HG02840 (cell line): ENCODE measurements at regions not wholly inside any gene's neighbourhood (a gene's known extent, or its start where the extent isn't known, plus 50 kb on each side); places are given as distances from the start of the nearest gene placed in this dataset.
"Not testable (repeated sequence)": the region's sequence is repeated elsewhere in the genome, so short reads cannot be mapped to it uniquely, and the experiment has no call there.

Source experiments
- ATAC-seq: cut with Tn5 transposase; IDR thresholded peaks from one replicate; pipeline ENCODE4 v1.9.1; 2021; ENCODE audit warnings: mild to moderate bottlenecking, moderate library complexity, moderate number of reproducible peaks; ENCODE audit not compliant: unreplicated experiment, low FRiP score

DNA sequence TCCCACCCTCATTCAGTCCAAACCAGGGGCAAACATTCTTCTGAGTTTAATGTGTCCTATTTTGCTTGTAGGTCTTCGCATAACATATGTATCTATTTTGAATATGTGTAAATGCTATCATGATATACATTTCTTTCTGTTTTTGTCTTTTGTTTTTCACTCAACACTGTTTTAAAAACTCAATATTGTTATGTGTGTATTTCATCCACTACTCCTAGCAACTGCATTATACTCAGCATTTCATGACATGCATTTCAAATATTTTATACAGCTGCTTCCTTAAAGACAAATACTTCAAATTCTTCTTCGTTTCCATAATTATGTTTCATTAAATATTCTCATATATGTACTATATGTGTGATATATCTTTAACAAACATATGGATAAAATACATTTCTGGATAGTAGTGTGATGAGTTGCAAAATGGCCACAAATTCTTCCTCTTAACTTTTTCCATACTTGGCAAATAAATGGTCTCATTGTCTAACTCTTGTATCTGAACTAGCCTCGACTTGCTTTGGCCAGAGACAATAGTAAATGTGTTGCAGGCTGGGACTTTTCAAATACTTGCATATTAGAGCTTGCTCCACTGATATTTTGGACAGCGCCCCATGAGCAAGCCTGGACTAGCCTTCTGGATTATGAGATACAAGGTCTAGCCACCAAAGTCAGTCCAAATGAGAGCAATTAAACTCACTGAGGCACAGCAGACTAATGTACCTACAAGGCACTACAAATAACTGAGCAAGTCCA lies 539.7 kb upstream of the KCND2 start:
- no peak for ATAC-seq

DNA sequence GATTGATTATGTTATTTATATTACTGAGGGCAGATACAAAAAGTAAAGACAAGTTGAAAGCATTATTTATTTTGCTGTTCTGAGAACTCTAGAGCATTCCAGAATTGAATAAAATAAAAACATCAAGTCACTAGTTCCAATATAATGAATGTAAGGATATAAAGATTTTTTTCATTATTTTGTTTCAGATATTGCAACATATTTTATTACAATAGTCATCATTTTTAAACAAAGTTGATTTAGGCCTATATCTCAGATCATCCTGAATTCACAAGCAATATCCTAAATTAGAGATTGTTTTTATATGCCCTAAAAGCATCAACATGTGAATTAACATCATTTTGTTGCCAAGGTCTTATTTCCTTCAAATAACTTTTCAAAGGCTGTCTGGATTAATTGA lies 535.6 kb upstream of the KCND2 start:
- no peak for ATAC-seq

GRCh38 chr7:119745280-119745679 lies 527.7 kb upstream of the KCND2 start:
- ATAC-seq = not testable (repeated sequence)

- no peak for ATAC-seq
Observed at GRCh38 chr7:119748251-119748860, 524.6 kb upstream of the KCND2 start.

DNA sequence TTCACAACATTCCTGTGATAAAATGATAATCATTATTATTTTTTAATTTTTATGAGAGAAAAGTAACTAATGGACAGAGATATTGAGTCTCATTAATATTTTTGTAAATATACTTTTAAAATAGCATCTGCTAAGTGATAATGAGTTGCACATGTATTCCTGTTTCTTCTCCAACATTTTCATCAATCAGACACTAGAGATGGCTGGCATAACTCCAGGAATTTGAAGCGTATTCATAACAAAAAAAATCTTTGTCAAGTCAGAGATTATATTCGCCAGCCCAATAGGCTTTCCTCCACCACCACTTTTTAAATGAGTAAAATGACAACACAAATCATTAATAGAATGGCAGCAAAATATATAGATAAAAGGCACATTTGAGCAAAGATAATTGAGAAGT lies 524.0 kb upstream of the KCND2 start:
- ATAC-seq = no peak

DNA sequence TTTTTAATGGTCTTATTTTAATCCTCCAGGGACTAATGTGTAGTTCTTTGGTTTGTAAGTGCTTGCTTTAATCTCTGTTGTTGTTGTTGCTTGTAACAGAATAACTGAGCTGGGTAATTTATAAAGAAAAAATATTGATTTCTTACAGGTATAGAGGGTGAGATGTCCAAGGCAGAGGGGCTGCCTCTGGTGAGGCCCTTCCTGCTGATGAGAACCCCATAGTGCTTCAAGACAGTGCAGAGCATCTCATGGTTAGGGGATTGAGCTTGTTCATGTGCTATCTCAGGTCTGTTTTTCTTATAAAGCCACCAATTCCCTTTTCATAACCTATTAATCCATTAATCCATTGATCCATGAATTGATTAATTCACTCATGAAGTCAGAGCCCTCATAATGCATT lies 516.3 kb upstream of the KCND2 start:
- ATAC-seq = no peak

DNA sequence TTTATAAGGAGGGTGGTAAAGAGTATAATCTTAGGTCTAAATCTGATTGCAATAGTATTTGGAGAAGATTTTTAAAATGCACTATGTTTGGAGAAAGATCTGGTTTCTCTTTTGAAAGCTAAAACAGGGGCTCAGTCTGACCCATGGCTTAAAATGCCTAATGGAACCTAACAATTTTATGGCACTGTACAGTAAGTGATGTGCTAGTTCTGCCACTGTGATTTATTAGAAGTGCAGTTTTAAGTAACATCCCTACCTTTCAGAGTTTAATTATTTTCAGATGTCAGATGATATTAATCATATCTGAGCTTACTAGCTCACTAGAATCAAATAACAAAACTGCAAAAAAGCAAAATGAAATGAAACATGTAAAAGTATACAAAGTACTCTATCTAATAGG lies 514.7 kb upstream of the KCND2 start:
- no peak for ATAC-seq

DNA sequence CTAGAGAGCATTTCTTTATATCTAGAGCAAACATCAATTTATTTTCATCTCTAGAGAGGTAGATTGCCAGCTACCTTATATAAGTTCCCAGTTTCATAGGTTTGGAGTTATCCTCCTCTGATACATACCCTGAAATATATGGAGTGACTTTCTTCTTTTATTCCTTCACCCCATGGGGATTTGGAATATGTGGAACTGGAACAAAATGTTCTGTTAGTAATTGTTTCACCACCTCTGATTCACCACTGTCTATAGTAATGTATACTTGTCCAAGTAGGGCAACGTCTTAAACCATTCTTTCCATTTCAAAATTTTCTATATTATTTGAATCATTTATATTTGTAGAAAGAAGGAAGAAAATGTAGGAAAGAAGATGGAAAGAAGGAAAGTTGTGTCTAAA lies 511.2 kb upstream of the KCND2 start:
- ATAC-seq = no peak

- no peak for ATAC-seq
Observed at GRCh38 chr7:119782286-119782685, 490.7 kb upstream of the KCND2 start.

- no peak for ATAC-seq
Observed at GRCh38 chr7:119783799-119784198, 489.2 kb upstream of the KCND2 start.

DNA sequence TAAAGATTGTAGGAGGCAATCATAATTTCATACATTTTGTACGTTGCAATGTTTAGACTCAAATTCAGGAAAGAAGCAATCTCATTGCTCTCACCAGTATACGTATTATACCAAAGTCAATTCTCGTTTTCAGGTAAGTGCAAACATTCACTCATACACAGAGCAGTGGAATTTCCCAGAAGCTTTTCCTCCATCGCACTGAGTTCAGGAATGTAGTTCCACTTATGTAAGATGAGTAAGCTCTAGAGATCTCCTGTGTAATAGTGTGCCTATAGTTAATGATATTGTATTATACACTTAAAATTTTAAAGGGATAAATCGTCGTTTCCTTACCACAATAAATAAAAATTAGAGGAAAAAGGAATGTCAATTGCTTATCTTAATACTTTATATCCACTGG lies 470.8 kb upstream of the KCND2 start:
- ATAC-seq = no peak

GRCh38 chr7:119825091-119825655 lies 447.8 kb upstream of the KCND2 start:
- ATAC-seq = no peak

DNA sequence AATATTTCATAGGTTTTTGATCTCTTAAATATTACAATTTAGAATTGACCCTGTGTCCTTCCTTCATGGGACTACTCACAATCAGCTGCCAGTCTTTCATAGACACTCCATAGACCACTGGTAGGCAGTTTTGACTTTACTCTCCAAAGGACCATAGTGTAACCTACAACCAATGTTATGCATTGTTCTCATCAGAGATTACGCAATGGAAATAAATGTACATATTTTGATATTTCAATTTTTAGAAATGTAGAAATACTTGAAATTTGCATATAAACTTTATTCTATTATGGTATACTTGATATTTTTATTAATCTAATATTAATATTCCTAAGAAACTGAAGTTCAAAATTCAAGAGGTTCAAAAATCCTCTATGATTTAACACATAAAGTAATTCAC lies 446.4 kb upstream of the KCND2 start:
- ATAC-seq = no peak

DNA sequence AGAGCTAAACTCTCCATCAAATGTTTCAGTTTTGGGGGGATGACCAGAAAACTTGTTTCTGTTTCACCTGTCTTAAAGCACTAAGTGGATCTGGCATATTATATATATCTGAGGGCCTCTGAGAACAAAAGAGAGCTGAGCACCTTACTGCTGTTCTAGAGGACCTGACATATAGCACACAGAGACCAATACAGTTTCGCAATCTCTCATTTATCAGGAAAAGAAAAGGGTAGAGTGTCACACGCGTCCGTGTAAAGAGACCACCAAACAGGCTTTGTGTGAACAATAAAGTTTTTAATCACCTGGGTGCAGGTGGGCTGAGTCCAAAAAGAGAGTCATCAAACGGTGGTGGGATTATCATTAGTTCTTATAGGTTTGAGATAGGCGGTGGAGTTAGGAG lies 434.5 kb upstream of the KCND2 start:
- no peak for ATAC-seq

- no peak for ATAC-seq
Observed at GRCh38 chr7:119842337-119842736, 430.6 kb upstream of the KCND2 start.

DNA sequence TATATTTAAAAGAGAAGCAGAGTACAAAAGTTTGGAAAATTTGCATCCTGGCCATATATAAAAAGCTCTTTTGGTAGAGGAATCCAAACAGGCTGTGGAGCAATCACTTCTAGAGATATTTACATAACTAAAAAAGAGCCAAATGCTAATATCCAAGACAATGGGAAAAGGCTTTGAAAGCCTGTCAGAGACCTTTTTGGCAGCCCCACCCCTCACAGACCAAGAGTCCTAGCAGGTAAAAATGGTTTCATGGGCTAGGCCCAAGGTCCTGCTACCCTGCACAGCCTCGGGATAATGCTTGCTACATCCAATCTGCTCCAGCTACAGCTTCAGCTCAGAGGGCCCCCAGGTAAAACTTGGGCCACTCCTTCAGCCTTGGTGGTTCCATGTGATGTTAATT lies 430.2 kb upstream of the KCND2 start:
- no peak for ATAC-seq

DNA sequence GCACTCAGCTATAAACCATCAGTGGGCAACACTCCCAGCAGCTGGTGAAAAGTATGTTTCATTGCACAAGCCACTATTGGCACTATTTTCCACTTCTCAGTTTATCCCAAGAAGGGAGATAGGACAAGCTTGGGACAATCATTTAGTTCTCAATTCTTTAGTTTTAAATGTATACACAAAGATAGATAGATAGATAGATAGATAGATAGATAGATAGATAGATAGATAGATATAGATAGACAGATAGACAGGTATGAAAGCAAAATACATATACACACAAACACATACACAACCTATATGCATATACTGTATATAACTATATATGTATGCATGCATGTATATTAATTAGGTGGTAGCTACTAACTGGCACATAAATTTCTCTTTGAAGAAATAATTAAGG lies 411.6 kb upstream of the KCND2 start:
- no peak for ATAC-seq

GRCh38 chr7:119868387-119868786 lies 404.6 kb upstream of the KCND2 start:
- no peak for ATAC-seq

DNA sequence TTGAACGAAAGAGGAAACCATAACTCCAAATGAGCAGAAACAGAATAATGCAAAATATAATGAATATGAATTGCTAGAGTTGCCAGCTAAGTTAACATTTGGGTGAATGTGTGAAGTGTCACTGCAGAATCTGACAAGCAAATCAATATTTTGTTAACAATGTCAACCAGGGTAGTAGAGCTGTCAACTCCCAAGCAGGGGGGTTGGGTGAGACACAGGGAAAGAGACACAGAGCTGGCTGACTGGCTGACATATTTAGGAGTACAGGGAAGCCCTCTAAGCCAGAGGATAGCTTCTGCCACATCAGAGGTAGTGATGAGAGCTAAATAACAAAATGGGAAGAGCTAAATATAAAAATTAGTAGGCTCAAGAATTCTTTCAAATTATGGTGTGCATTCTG lies 393.1 kb upstream of the KCND2 start:
- ATAC-seq = no peak

DNA sequence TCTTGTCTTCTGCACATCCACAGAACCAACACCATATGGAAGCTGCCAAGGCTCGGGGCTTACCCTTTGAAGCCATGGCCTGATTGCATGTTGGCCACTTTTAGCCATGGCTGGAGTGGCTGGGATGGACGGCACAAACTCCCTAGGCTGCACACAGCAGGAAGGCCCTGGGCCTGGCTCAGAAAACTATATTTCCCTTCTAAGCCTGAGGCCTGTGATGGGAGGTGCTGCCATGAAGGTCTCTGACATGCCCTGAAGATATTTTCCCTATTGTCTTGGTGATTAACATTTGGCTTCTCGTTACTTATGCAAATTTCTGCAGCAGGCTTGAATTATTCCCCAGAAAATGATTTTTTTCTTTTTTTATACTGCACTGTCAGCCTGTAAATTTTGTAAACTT lies 387.0 kb upstream of the KCND2 start:
- no peak for ATAC-seq

- not testable (repeated sequence) for ATAC-seq
Observed at GRCh38 chr7:119886525-119886924, 386.4 kb upstream of the KCND2 start.

GRCh38 chr7:119888251-119888650 lies 384.7 kb upstream of the KCND2 start:
- no peak for ATAC-seq
